MV-4-11 (cell line): ENCODE measurements at regions not wholly inside any gene's neighbourhood (a gene's known extent, or its start where the extent isn't known, plus 50 kb on each side); places are given as distances from the start of the nearest gene placed in this dataset.

Source experiments
- DNase-seq: peaks from one replicate; lab custom pipeline; 2025; lab: John Stamatoyannopoulos, UW

DNA sequence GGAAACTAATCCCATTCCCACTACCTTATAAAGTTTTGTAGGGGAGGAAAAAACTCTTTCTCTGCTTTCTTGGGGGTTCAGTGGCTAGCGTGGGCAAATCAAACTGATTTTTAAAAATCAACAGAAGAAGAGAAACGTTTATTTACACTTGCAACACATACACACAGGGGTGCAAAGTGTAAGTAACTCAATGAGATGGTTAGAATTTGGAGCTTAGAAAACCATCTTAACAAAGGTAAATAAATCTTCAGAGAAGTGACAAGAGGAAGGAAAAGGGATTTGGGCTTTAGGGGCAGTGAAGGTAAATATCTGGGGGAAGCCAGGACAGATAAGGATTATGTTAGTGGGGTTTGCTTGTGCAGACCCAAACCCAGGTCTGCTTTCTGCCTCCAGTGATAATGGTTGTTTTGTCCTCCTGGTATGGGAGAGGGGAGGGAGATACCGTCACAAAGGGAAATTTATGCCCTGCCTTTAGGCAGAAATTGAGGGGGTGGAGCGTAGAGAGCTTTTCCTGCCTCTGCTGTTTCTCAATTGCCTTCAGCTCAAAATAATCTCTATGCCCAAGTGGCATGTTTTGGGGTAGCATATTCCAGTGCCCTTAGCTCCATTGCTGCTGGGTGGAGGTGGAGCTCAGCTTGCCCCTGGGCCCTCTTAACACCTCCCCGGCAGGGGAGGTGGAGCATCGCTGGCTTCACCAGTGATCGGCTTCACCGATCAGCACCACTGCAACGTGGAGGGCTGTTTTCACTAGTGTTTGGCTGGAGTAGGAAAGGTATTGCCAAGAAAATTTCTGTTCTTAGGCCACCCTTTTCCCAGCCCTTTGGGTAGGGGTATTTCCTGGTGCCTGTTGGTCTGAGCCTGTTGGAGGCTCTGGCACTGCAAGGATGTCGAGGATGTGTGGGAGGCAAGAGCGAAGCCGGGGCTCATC, 92.2 kb downstream of the TEX51 start:
- no peak for DNase-seq

DNA sequence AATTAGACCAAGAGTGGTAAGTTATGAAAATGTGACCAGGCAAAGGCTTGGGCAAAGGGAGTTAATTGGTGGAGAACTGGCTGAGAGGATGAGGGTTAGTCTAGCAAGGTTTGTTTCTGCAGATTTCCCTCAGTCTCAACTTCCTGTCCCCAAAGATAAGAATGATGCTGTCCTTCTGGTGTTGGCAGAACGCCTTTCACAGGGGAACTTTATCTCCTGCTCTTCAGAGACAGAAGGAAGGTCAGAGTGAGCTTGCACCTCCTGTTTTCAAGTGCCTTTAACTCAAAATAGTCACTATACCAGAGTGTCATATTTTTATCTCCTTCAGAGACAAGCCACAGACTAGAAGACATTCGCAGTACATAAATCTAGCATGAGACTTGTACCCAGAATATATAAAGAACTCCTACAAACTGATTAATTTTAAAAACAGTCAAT, 95.7 kb downstream of the TEX51 start:
- no peak for DNase-seq

DNA sequence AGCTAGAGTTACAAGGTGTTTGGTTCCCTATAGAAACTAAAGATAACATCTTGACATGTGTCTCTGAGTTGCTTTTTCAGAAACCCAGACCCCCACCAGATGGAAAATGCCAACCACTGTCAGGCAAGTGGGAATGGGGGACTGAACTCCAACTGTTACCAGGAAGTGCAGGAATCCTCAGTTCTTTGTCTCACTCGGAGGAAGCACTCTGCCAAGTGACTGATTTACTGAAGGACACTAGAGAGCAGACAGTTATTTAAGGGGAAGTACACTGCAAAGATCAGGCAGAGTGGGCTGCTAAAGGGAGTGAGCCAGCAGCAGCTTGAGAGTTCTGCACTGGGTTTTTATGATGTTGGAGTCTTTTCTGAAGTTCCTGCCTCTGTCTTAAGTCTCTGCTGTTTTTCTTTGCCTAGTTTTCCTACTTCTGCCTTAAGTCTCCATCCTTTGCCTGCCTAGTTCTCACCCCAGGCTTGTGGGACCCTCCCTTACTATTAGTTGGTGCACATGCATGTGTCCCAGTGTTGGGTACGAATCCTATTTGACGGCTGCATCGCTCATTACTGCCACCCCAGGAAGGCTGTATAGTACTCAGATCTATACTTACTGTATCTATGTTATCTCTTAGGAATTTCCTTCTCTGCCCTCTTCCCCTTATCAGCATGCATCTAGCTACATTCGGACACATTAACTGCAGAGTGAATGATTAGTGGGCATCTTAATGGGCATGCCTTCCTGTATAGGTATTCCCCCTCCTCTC, 97.1 kb downstream of the TEX51 start:
- peak; percentile 32 for DNase-seq

DNA sequence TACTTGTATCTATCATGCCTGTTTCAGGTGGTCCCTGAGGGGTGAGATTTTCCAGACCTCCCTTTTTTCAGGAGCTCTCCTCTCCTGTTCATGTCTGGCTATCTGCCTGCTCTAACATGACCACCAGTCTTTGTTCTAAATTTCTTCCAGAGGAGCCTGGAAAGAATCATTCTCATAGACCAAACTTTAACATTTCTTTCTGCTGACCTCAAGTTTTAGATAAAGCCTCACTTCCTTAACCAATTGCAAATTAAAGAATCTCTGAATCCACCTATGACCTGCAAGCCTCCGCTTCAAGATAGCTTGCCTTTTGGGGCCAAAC, 97.6 kb downstream of the TEX51 start:
- DNase-seq = no peak
